Stimulated activated CD4-positive, alpha-beta T cell treated with anti-CD3 and anti-CD28 coated beads, Interleukin-15, amount 100 ng/mL, for 24 hours (primary cell): ENCODE measurements at regions not wholly inside any gene's neighbourhood (a gene's known extent, or its start where the extent isn't known, plus 50 kb on each side); places are given as distances from the start of the nearest gene placed in this dataset.

Experiments
- DNase-seq: peaks from one replicate; pipeline ENCODE4 v3.0.0-alpha.2; 2020

DNA sequence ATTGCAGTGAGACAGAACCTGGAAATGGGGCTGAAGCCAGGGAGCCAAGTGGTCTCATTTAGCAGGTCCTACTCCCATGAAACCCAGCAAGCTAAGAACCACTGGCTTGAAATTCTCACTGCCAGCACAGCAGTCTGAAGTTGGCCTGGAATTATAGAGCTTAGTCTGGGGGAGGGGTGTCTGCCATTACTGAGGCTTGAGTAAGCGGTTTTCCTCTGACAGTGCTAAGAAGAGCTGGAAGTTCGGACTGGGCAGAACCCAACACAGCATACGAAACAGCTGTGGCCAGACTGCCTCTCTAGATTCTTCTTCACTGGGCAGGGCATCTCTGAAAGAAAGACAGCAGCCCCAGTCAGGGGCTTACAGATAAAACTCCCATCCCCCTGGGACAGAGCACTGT lies 305.7 kb upstream of the SETBP1 start:
- no peak for DNase-seq

DNA sequence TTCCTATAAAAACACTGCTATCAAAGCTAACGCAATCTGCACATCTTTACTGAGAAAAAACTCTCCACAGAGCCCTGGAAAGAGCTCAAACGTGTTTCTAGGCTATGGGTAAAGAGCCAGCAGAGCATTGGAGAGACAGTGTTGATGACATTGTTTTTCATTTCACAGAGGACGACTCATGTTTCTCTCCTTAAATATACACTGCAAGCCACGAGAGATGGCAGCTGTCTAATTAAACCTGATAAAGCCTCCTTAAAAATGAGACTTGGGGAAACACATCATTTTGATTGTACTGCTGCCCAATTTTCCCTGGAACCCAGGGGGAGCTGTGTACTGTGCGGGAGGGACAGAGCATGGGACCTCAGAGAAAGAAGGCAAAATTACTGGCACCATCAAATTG lies 294.3 kb upstream of the SETBP1 start:
- DNase-seq = no peak

DNA sequence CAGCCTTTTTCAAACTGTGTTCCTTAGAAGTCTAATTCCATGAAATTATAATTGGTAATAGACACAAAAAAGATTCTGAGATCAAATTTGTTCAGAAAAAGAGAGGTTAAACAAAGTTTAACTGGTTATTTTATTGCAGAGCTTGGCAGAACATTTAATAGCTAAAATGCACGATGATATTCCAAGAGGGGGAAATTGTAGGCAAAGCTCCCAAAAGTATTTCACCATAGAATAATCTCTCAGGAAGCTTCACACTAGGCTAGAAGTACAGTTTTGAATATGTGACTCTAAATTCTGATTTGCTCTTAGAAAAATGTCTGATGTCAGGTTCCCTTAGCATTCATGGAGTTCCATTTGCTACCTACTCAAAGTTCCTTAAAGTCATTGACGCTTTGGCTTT lies 292.4 kb upstream of the SETBP1 start:
- no peak for DNase-seq

DNA sequence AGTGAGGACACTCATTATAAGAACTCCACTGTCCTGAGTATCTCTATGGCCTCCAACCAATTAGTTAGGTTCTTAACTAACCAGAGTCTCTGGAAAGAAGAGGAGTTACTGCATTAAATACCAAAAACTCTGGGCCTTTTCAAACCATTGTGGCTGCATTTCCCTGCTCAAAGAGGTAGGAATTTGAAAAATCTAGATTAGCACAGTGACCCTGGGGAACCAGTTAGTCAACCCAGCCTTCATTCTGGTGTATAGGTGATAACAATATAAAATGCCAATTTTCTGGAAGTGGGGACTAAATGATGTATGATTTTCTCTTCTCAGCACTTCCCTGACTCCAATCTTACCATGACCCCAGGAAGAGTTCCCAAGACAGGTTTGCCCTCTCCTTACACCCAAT lies 287.8 kb upstream of the SETBP1 start:
- no peak for DNase-seq

DNA sequence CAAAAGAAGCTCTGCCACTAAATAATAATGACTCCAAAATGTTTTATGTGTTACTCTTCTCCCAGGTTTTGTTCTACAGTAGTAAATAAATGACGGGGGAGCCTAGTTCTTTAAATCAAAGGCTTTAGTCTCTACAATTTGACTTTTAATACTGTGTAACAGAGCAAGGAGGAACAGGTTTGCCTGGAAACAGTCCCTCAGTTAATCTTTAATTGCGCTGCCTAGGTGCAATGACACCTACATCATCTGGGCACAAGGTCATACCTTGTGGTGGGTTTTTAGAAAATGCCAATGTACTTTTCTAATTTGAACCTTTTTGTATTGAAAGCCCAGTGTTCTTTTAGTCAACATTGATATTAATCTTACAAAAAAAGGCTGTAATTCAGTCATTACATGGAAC lies 287.3 kb upstream of the SETBP1 start:
- DNase-seq = no peak

DNA sequence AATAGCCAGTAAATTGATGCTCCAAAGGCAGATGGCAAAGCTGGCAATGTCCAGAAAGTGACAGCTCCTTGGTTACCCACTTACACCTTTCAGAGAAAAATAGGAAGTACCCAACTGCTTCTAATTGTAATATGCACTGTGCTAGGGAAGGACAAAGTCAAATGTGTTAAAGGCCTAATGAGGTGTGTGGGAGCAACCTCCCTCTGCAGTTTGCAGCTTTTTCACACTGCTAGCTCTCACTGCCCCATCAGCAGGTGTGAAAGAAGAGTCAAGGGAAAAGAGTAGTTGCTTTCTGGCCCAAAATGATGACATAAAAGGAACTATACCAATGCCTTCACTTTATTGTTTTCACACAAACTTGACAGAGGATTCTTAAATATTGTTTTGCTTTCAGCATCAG lies 284.1 kb upstream of the SETBP1 start:
- no peak for DNase-seq

DNA sequence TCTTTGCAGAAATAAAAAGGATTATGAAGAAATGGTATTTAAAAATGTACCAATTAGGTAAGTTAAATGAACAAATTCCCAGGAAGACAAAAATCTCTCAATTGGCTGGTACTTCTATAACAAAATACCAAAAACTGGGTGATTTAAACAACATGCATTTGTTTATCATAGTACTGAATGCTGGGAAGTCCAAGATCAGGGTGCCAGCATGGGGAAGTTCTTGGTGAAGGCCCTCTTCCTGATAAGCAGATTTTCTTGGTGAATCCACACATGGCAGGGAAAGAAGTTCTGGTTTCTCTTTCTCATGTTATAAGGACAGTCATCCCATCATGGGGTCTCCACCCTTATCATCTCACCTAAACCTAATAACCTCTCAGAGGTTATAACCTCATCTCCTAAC lies 271.6 kb upstream of the SETBP1 start:
- DNase-seq = no peak

DNA sequence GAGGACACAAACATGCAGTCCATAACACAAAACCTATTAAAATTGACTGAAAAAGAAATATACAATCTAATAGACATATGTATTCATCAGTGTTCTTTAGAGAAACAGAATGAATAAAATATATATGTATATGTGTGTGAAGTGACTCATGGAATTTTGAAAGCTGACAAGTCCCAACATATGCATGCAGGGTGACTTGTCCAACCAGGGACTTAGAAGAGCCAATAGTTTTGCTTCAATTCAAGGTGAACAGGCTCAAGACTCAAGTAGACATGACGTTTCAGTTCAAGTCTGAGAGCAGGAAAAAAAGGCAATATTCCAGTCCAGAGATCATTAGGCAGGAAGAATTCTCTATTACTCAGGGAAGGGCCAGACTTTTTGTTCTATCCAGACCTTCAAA lies 271.2 kb upstream of the SETBP1 start:
- DNase-seq = no peak

DNA sequence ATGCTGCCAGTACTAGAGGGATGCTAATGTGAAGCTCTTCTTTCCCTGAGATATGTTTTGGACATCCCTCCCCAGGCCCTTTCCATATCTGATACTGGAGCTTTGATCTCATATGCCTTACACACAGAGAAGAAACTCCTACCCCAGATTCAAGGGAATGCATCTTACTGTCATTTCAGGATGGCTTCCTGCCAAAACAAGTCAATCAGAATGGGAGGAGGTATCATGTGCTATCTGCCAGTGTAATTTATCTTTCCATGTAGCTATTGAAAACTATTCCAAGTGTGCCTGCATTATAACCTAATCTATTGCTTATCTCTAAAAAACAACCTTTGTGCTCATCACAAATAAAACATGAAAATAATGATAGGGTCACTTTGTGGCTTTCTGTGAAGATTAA lies 269.9 kb upstream of the SETBP1 start:
- DNase-seq = no peak

DNA sequence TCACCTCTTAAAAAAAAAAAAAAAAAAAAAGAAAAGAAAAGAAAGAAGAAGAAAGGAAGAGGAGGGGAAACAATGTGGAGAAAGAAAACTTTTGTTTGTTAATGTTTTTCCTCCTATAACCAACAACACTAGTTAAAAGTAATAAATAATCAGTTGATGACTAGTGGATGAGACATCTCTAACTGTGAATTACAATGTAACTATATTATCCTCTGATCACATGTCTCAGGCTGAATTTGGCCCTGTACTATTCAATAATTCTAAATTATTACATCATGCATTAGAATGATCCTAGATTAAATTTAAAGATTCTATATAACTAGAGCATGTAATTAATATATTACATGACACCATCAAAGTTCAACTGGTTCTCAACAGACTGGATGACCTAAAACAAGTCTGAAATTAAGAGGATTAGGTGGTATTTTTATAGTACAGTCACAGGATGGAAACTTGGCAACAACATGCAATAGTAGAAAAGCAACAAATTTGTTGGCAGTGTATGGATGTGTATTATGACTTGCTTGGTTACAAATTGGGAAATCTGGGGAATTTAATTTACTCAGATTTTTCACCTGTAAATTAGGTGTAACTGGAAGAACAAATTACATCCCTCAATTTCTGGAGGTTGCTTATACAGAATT lies 269.3 kb upstream of the SETBP1 start:
- DNase-seq = no peak

DNA sequence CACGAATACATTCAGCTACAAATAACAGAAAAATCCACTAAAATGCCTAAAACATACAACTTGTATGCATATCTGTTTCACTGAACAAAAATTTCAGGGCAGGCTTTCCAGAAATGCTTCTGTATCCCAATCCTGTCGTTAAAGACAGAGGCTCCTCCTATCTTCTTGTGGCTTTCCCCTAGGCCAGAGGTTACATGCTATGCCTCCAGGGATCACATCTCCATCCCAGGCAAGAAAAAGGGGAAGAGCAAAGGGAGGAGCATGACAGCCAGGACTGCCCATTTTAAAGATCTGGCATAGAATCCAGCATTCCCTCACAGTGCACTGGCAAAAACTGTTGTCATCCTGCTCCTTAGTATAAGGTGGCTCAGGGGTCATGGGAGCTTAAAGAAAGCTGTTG lies 268.7 kb upstream of the SETBP1 start:
- DNase-seq = no peak

DNA sequence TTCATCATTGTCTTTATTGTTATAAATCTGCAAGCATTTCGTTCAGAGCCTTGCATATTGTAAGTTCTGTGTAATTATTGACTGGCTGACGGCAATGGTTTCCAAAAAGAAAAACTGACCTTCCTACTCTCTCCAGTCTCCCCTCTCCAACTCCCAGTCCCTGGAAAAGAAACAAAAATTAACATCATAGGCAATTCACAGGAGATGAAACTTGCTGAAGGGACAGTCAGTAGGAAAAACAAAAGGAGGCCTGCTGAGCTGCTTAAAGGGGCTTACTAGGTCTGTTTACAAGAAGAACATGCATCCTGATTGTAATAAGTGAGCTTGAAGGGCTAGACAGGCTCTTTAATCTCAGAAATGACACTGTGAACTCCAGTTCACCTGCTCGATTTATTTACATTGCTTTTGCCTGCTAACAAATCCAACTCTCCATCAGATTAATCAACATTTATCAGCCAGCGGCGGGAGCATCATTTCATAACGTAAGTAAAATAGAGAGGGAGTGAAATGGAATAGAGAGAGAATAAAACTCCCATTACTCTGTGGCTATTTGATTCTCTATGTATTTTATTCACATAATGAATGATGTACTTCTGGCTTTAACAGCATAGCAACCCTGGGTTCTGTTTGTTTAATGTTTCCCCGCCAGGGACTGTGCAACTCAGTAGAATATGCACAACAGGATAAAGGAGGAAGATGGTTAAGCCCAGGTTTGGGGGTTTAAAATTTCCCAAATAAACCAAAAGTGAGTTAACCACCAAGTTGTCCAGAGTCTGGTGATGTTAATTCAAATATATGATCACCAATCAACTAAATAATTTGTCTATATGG lies 256.7 kb upstream of the SETBP1 start:
- no peak for DNase-seq

DNA sequence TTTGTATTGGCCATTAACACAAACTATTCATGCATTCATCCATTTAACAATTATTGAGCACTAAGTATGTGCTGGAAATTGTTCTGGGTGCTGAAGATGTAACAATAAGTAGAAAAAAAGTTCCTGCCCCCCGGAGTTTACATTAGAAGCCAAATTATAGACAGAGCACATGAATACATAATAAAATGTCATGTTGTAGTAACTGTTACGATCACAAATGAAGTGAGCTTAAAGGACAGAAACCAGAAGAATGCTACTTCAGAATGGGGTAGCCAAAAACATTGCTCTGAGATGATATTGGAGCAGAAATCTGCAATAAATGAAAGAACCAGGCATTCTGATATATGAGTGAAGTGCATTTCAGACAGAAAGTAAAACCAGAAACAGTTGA lies 256.0 kb upstream of the SETBP1 start:
- no peak for DNase-seq

DNA sequence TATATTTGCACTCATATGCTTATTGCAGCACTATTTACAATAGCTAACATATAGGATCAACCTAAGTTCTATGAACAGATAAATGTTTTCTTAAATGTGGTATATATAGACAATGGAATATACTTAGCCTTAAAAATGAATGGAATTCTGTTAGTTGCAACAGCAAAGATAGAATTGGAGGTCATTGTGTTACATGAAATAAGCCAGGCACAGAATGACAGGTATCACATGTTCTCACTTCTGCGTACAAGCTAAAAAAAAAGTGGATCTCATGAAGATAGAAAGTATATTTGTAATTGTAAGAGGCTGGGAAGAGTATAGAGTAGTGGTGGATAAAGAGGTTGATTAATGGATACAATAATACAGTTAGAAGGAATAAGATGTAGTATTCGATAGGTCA lies 255.5 kb upstream of the SETBP1 start:
- no peak for DNase-seq

DNA sequence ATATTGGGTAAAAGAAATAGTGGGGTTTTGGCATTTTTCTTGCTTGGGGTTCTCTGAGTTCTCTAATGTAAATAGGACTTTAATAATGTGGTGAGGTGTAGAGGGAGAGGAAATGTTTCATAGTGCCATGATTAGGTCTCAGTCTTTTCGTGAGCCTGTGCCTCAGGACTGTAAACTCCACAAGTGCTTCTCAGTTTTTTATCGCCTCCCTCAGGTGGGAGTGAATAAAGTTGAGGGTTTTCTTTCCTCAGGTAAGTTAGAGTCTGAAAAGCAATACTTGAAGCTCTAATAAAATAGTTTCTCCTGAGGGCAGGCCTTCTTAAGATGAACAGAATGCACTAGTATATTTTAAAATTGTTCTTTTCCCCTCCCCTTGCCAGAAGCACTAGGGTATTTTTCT lies 243.1 kb upstream of the SETBP1 start:
- no peak for DNase-seq

DNA sequence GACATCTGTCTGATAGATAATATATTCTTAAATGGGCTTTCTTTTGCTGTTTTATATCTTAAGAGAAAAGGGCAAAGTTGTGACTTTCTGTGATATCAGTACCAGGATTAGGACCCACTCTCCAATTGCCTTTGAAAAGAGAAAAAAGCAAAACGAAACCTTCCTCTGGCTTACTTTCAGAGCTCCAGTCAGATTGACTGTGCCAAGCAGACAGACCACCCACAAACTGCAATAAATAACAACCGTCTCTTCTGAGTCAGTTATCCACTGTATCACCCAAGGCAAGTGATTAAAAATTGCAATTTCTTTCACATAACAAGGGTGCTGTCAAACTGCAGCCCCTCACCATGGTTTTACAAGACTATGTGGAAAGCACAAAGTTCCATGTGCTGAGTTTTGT lies 230.5 kb upstream of the SETBP1 start:
- no peak for DNase-seq

DNA sequence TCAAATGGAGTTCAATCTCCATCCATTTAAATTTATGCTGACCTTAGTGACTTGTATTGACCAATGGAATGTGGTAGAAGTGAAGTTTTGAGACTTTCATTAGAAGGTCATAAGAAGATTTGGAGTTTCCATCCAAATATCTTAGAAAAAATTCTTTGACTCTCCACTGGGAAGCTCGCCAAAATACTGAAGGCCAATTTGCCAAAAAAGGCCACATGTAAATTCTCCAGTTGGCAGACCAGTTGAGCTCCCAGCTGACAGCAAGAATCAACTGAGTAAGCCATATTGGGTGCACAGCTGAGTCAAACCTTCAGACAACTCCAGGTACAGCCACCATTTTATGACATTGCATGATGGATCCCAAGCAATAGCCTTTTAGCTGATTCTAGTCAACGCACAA lies 228.3 kb upstream of the SETBP1 start:
- DNase-seq = no peak

DNA sequence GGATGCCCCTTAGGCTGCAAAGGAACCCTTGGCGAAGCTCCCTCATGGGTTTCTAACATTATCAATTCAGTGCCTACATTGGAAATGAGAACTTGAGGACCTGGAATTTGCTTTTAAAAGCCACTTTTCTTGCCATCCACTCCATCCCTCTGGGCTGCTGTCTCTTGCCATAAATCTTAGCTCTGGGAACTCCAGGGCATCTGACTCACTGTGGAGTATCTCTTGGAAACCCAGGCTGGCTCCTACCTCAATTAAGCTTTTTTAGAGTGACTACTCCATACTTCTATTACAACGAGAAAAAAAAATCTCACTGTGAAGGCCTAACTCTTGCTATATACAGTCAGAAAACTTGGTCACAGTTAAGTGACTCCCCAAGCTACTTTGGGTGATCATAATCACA lies 227.2 kb upstream of the SETBP1 start:
- DNase-seq = no peak

DNA sequence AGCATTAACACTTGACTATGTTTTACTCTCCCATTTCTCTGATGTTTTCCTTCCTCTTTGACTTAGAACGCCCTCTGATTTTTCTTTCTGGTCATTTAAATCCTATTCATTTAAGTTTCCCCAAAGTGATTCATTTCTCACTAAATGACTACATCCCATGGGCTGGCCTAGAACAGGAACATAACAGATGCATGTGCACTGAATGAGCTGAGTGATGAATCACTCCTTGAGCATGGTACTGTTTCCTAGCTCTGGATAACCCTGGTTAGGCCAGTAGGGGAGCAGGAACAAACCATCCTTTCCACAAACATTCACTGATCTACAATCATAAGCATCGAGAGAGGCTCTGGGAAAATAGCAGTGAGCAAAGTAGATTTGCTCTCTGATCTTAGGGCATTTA lies 221.9 kb upstream of the SETBP1 start:
- no peak for DNase-seq

DNA sequence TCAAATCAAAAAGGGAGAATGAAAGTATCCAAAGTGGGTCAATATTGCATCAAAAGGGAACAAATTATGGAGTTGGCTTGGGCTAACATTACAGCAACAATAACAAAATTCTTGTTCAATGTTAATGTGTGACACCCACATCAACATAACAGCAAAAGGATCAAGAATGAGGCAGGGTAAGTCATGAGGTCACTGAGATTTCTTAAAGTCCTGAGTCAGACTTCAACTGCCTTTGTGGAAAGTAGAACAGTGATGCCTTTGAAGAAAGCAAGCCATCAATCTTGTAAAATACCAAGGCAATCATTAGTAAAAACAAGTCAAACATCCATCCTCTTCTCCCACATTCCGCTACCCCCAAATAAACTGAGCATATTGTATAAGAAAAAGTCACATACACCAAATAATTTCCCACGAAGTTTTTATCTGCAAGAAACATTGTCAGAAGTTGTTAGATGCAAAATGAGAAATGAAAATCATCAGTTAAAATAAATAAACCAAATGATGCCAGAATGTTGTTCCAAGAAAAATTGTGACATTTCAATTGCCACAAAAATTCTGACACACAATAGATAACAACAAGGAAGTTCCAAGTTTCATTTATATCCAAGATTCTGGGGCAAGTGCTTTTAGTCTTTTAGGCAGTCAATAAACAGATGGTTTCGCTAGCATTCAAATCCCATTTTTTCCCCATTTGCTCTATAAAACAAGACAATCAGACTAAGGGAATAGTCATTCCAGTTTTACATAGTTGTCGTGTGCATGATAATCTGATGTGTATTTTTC lies 216.1 kb upstream of the SETBP1 start:
- no peak for DNase-seq

DNA sequence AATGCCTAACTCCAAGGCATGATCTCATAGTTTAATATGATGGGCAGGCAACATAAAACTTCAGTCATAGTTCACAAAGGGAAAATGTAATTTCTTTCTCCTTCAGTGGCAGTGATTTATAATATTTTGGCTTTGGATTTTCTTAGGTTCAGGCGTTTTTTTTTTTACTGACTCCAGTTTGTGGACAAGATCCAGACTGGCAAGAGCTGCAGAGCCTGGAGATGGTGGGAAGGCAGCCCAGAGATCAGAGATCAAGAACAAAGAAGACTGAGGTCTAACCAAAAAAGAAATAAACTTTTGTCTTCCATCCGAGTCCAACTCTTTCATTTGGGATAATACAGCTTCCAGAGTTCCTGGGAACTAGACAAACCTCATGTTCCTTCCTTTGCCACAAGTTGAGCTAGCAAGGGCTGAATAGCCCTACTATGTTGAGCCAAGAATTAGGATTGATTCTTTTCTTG lies 215.3 kb upstream of the SETBP1 start:
- DNase-seq = no peak

DNA sequence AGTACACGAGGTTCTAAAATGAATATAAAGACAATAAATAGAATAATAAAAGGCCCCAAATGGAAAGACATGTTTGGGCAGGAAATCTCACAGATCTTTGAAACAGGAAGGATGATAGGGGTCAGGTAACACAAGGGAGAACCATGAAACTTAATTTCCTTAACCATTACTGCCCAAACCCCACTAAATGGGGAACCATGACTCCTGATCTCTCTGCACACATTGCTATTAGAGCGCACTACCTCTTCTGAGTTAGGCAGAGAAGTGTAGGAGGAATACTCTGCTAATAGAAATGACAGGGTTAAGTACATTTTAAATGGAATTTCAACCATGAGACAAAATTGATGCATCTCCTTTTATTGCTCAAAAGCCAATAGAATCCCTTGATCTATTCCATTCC lies 213.7 kb upstream of the SETBP1 start:
- no peak for DNase-seq

DNA sequence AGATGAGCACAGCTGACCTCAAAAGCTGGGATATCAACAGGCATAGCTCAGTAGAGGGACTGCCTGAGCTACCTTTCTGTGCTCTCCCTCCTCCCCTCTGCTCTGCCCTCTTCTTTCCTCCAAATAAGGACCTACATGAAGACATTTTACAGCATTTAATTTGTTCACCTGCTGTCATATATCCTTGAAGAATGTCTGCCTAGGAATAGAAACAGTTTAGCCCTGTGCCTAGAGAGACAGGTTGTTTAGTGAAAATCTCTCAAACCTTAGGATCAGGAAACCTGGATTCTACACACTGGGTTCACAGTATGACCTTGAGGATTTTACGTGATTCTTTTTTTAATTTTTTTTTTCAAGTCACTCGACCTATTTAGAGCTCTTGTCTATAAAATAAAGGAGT lies 213.0 kb upstream of the SETBP1 start:
- DNase-seq = no peak
